ENCODE measurements at regions not wholly inside any gene's neighbourhood (a gene's known extent, or its start where the extent isn't known, plus 50 kb on each side); places are given as distances from the start of the nearest gene placed in this dataset.

DNA sequence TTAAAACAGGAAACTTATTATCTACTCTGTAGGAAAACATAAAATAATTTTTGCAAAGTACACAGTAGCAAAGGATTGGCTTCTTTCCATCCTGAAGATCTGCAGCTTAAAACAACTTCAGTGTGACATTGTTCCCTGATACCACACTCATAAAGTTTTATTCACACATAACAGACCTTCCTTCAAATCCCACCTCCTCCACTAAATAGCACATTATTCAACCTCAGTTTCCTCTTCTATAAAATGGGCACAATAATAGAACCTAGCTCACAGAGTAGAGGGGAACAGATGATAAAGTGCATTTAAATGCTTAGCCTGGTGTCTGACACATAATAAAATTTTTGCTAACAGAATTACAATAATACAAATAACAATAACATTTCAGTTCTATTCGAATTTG lies 250.4 kb upstream of the RBBP8 start:
- TF ChIP-seq POLR2AphosphoS5 (IDR thresholded peaks at IDR 0.05; ENCODE audit: low read depth, low read length) (no peak), TAF1 (IDR thresholded peaks at IDR 0.05; ENCODE audit: low read depth, low read length) (no peak), POLR2A (IDR thresholded peaks at IDR 0.05; ENCODE audit: low read depth, low read length) (no peak), SPI1 (IDR thresholded peaks at IDR 0.05; ENCODE audit: low read depth, low read length) (no peak), POU2F2 (IDR thresholded peaks at IDR 0.05; ENCODE audit: low read depth, low read length) (no peak)
